Inferior parietal cortex (tissue), 1 donor: ENCODE measurements at regions not wholly inside any gene's neighbourhood (a gene's known extent, or its start where the extent isn't known, plus 50 kb on each side); places are given as distances from the start of the nearest gene placed in this dataset.
"Not testable (repeated sequence)": the region's sequence is repeated elsewhere in the genome, so short reads cannot be mapped to it uniquely, and the experiment has no call there.

Source experiments
- DNase-seq: peaks from one replicate; pipeline ENCODE4 v3.0.0-alpha.2; 2016; ENCODE audit errors: extremely low spot score

GRCh38 chr4:81816031-81816761, 344.5 kb upstream of the RASGEF1B start:
- DNase-seq = no peak

DNA sequence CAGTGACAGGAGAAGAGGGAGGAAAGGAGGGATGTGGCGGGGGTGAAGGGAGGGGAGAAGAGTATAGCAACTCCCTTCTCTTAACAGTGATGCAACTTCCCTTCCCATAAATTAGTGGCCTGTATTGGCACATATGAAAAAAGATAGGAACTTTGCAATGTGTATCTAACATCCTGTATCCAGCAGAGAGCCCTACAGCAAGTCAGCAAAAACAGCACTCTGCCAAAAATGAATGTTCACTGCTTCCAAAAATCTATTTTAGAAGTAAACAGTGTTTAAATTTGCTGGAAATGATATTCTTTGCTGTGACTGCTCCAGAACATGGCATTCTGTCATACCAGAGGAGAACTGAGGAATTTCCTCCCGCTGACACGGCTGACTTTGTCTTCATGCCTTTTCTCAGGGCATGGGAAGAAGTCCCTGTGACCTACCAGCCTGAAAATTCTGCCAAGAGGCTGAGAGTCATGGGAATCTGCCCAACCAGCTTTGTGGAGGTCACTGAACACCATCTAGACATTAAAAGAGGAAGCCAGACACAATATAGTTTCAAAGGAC, 343.4 kb upstream of the RASGEF1B start:
- DNase-seq = peak; percentile 42

GRCh38 chr4:81811562-81812293, 340.0 kb upstream of the RASGEF1B start:
- no peak for DNase-seq

GRCh38 chr4:81808011-81808672, 336.4 kb upstream of the RASGEF1B start:
- no peak for DNase-seq

- DNase-seq = no peak
Measured at GRCh38 chr4:81807386-81807785, 335.7 kb upstream of the RASGEF1B start.

- DNase-seq = no peak
Measured at GRCh38 chr4:81806485-81806884, 334.8 kb upstream of the RASGEF1B start.

DNA sequence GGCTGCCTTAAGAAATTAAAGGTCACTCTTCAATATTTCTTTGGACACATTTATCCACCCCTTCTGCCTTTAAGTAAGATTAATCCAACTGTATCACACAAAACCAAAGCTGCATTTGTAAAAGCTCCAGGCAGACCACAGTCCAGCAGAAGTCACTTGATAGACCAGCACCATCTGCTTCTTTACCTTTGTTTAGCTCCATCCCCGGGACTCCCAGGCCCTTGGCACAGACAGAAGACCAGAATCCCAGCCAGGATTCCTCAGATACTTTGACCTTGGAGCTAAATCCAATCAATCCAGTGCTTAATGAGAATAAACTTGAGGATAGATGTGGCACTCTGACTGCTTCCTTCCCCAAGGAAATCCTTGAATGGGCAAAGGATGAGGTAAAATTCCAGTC, 333.1 kb upstream of the RASGEF1B start:
- DNase-seq = no peak

DNA sequence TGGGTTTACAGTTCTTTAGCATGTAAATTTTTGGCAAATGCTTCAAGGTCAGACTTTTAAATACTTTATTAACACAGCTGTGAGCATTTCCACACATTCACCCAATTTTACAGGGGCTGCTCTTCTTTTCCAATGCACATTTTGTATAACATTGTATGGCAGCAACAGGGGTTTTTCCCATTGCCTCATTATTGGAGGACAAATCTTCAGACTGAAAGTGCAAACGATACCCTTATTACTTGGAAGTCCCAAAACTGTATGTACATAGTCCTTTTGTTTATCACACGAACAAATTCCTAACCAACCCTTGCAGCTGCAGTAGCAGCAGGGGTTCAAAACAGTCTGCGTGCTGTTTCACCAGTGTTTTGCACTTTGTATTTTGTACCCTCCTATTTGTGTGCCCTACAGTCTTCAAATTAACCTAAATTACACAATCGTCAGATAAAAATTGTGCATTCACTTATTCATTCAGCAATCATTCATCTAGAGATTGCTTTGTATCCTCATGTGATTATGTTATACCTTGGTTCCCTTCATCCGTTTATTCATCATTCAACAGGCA, 330.7 kb upstream of the RASGEF1B start:
- DNase-seq = no peak

GRCh38 chr4:81799371-81799770, 327.7 kb upstream of the RASGEF1B start:
- DNase-seq = no peak

- no peak for DNase-seq
Measured at GRCh38 chr4:81796790-81797528, 325.3 kb upstream of the RASGEF1B start.

DNA sequence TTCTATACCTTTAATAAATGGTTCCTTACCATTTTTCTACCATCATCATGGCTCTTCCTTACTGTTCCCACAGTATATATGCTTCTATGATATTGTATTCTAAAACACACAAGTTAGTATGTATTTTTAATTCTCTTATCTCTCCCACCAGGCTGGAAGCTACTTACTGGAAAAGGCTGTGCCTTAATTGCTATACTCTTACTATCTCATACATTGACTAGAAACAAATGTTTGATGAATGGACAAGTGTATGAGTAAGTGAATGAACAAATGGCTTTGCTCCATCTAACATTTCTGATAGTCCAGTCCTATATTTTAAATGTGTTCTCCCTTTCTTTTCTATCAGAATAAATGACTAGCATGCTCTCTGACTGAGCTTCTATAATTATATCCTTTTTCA, 320.8 kb upstream of the RASGEF1B start:
- no peak for DNase-seq

- DNase-seq = no peak
Measured at GRCh38 chr4:81790477-81790876, 318.8 kb upstream of the RASGEF1B start.

DNA sequence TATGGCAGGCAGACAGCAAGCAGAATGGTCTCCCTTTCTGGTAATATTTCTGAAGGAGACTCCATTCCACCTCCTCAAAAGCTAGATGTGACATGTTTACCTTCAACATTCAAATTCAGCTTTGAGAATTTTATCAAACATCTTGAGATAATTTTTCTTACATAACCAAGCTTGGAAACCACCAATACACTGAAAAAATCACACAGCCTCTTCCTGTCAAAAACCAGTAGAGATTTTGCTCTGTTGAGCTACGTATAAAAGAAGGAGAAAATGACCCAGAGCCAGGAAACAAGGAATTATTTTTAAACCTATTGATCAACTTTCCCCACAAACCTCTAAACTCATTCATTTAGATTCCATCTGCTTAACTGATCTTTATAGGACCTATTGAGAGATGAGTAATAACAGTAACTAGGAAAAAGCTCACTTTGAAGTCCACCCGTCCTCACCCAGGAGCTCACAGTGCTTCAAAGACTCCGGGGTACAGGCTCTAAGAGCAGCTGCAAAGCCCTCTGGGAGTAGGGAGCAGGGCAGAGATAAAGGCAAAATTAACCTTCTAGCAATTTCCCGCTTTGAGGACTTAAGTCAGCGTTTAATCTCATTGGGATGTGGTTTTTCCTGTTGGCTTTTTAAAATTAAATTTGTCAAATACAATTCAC, 318.2 kb upstream of the RASGEF1B start:
- DNase-seq = no peak

- no peak for DNase-seq
Measured at GRCh38 chr4:81789158-81789557, 317.5 kb upstream of the RASGEF1B start.

- no peak for DNase-seq
Measured at GRCh38 chr4:81786766-81787165, 315.1 kb upstream of the RASGEF1B start.

GRCh38 chr4:81786063-81786763, 314.5 kb upstream of the RASGEF1B start:
- peak; percentile 33 for DNase-seq

- no peak for DNase-seq
Measured at GRCh38 chr4:81785338-81785737, 313.6 kb upstream of the RASGEF1B start.

DNA sequence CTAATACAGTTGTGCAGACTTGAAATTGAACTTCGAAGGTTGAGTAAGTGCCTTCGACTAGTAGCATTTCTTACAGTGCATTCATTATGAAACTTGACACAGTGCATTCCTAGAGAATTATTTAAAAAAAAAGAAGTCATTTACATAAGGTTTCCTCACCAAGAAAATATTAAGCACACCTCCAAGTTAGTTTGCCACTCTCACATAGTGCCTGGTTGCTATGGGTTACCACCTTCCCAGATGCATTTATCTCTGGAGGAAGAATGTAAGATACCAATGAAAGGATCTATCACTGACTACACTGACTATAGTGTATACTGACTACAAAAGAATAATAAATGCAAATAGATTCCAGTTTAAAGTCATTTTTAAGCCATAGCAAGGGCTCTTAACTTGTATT, 311.9 kb upstream of the RASGEF1B start:
- DNase-seq = no peak

GRCh38 chr4:81781799-81782198, 310.1 kb upstream of the RASGEF1B start:
- DNase-seq = no peak

DNA sequence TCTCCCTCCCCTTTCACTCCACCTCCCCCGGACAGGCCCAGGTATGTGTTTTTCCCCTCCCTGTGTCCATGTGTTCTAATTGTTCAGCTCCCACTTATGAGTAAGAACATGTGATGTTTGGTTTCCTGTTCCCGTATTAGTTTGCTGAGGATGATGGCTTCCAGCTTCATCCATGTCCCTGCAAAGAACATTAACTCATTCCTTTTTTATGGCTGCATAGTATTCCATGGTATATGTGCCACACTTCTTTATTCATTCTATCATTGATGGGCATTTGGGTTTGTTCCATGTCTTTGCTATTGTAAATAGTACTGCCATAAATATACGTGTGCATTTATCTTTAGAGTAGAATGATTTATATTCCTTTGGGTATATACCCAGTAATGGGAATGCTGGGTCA, 306.0 kb upstream of the RASGEF1B start:
- not testable (repeated sequence) for DNase-seq
